ENCODE measurements at regions not wholly inside any gene's neighbourhood (a gene's known extent, or its start where the extent isn't known, plus 50 kb on each side); places are given as distances from the start of the nearest gene placed in this dataset.

DNA sequence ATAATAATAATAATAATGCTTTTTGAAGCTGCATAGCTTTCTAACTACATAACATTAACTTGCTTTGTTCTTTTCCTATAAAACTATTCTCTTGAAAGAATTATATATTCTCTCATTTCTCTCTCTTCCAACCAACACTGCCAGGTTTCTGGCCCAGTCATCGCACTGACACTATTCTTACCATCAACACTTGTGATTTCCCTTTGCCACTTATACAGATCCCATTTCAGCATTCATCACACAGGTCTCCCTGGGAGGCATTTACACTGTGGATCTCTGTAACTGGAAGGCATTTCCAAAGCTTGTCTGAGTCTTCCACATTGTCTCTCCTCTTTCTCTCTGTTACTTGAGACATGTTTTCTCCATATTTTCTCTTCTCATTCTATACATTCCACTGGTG, 777.8 kb upstream of the ACO1 start:
- DNase-seq, result peak; percentile 15

DNA sequence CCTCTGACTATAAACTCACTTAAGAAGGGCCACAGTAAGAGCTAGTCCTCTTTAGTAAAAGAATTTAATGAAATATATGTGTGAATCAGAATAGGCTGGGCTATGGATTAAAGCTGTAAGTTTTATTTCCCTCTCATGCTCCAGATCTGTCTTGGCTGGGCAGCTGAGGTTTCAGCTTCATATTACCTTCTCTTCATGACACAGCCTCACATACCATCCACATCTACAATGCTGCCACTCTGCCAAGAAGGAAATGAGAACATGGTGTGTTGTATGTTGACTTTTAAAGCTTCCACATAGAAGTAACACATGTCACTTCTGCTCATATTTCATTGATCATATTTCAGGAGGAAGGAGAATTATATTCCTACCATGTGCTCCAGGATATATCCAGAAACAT, 776.0 kb upstream of the ACO1 start:
- DNase-seq, result peak; percentile 46

DNA sequence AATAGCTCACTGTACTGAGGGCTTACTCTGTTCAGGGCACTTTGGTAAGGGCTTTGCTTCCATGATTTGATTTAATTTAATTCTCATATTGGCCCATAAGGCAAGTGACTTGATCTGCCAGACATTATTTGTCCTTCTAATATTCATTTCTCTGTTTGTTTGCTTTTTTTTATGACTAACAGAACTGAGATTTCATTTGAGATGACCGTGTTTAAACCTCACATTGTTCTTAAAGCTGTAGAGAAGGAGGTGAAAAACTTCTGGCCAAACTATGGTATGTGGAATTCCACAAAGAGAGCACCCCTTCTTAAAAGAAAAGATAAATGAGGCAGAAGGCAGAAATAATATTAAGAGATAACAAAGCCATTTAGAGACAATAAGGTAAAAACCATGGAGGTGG, 775.6 kb upstream of the ACO1 start:
- DNase-seq, result no peak

GRCh38 chr9:31612336-31613030, 772.0 kb upstream of the ACO1 start:
- no peak for DNase-seq

DNA sequence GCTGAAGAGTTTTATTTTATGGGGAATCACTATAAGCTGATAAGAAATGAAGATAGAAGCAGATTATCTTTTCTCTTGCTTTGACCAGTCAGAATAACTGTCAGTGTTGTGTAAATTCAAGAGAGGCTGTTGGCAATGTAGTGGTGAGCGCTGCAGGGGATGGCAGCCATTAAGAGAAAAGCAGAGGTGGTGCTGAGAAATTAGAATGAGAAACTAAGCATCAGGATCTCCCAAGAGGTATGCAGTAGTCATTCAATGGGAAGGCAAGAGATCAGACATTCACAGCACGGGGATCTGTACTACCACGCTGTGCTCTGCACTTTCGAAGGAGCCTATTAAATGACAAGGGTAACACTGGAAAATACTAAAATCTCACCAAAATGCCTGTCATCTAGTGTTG, 768.5 kb upstream of the ACO1 start:
- DNase-seq, result no peak

DNA sequence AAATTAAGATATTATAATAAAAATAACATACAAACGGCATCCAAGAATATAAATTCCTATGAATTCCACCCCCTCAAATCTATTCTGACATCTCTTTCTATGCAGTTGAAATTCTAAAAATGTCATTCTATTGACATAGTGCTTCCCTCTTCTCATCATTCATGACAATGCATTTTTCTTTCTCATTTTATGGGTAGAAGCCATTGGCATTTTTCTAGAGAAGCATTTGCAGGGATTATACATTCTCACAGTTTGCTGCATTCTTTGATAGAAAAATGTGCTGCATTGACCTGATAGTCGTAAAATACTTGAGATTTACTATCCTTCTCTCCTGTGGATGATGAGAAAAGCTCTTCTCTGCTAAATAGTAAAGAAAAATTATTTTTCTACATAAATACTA, 760.9 kb upstream of the ACO1 start:
- DNase-seq, result no peak

DNA sequence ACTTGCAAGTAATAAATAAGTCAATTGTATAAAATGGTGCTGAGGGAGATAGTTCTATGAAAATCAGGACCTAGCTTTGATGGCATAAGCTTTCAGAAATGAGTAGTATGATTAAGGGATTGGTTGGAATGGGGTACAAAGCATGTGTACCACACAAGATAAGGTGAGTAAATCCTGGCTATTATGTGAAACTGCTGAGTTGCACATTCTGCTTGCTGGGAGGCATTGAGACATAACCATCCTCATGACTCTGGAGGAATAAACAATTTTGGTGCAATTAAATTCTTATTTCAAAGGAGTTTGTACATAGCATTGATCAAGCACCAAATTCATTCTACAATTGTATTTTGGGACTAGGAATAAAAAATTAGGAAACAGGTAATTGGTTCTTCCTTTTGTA, 755.2 kb upstream of the ACO1 start:
- DNase-seq, result no peak

DNA sequence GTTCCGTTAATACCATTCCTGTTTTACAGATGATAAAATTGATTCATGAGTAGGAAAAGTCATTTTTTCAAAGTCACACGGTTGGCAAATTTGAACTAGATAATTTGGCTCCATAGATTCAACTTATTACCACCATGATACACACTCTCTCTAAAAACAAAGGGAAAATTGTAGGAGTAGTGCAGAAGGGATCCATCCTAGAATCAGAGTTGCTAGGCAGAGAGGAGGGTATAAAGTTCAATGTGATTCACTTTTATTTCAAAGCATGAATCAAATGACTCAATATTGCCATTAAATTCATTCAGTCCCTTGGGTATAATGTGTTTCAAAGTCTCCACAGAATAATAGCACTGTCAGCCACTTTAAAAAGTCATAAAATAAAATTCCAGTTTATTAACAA, 747.2 kb upstream of the ACO1 start:
- DNase-seq, result no peak

GRCh38 chr9:31637861-31638260, 746.6 kb upstream of the ACO1 start:
- no peak for DNase-seq

GRCh38 chr9:31639451-31639850, 745.0 kb upstream of the ACO1 start:
- DNase-seq, result no peak

GRCh38 chr9:31669311-31669710, 715.1 kb upstream of the ACO1 start:
- no peak for DNase-seq

DNA sequence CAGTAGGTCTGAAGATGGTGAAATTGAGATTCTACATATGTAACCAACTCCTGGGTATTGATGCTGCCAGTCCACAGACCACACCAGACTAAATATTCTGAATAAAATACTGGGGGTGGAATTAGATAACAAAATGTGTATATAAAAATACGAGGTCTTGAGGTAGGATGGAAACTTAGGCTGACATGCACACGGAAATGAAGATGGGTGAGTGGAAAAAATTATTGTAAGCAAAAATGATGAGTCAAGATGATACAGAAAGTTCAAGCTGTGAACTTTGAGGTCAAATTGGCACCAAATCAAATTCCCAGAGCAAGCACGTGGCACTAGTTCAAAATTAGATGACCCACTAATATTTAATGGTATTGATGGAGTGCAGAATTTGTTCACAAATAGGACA, 713.4 kb upstream of the ACO1 start:
- no peak for DNase-seq

- DNase-seq, result no peak
Observed at GRCh38 chr9:31674264-31674663, 710.2 kb upstream of the ACO1 start.

- no peak for DNase-seq
Observed at GRCh38 chr9:31677415-31677814, 707.0 kb upstream of the ACO1 start.

DNA sequence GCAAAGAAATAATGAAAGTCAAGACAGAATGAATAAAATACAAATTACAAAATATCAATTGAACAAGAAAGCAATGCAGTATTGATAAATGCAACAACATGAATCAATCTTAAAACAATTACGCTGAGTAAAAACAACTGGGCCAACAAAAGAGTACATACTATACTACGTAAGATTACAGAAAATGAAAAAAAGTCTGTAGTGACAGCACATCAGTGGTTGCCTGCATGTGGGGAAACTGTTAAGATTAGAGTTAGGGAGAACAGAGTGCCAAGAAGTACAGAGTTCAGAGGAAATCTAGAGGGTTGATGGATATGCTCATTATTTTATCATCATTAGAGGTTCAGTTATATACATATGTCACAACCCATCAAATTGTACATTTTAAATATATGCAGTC, 706.6 kb upstream of the ACO1 start:
- DNase-seq, result no peak

DNA sequence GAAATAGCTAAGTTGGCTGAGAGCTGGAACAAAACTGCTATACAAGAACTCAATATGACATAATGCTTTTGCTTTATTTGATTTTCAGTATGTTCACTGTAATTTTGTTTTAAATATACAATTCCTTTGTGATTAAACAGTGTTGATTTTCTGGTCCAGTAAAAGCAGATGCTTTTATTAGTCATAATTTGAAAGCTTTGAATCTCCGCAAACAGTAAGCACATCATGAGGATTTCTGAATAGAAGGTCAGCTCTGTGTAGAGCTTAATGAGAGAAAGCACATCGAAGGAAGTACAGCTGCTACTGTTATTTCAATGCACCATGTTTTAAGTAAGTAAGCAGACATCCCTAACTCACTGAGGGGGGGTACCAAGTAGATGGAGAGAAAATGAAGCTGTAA, 701.3 kb upstream of the ACO1 start:
- peak; percentile 61 for DNase-seq

DNA sequence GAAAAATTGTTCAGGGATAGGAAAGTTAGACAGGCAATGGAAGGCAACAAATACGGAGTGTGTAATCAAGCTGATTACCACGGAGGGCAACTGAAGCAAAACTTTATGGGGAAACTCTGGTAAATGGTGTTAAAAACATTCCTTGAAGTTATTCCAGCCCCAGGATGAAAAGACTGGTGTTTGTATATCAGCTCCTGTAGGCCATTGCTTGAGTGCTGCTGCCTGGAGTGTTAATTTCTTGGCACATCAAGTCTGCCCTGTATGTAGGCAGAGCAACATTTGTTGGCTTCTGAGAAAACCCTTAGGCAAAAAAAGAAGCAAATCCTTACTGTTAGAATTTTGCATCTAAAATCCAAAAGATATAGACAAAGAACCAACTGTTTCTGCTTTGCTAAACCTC, 686.5 kb upstream of the ACO1 start:
- no peak for DNase-seq

GRCh38 chr9:31699836-31700235, 684.6 kb upstream of the ACO1 start:
- DNase-seq, result no peak

- DNase-seq, result no peak
Observed at GRCh38 chr9:31700252-31701045, 684.0 kb upstream of the ACO1 start.

DNA sequence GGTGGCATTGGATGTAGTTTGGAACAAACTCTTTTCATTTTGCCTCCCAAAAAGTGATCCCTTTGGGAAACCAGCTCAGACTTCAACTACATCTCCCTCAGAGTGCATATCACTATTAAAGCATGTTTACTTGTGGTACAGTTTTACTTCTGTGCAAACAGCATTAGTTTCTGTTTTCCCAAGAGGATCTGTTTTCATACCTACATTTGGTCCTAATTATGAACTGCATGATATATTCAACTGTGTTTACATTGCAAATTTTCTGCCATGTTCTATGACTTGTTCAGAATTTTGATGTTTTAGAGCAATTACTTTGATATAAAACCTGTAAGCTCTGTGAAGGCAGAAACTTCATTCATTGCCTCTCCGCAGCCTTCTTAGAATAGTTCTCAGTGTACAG, 681.5 kb upstream of the ACO1 start:
- no peak for DNase-seq

DNA sequence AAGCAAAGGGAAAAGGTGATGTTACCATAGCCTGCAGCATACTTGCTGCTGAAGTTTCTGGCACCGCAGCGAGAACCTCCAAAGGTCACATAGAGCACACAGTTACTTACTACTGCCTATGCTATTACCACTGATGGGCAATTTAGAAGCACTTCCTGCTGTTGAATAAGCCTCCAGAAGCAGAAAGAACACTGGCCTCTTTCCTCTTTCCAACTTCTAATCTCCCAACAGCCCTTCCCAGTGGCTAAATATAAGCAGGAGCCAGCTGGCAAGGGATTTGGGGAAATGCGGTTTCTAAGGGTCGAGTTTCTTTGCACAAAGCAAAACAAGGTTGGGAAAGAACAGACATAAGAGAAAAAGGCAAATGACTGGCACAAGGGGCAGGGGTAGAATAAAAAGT, 669.2 kb upstream of the ACO1 start:
- peak; percentile 76 for DNase-seq

DNA sequence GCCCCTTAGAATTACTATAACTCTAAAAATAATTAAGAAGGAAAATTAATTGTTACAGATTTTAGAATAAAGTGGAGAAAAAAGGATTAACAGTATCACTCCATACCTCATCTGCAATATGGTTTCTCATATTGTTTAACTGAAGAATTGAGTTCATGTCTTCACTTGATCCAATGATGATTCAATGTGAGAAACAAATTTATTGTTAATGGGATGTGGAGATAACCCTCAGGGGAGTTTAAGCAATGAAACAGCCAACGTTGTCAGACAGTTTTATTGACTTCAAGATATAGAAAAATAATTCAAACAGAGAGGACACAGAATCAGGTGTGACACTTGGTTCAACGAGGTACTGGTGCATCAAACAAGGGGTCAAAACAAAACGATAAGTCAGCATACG, 665.2 kb upstream of the ACO1 start:
- no peak for DNase-seq

GRCh38 chr9:31730398-31730797, 654.0 kb upstream of the ACO1 start:
- DNase-seq, result no peak

DNA sequence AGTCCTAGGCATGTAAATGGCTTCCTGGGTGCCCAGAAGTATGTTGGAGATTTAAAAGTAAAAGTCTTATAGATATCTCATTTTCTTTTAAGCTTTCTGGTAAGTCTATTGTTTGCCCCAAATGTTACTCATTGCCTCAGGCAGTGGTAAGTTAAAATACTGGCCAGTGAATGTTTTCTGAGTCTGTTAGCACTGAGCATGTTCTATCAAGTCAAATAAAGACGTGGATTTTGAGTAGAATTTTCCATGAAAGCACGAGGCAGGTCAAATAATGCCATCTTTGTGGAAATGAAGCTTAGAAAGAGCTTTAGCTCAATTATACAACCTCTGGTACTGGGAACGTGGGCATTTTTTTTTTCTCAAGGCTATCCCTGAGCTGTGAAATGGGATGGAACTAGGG, 651.3 kb upstream of the ACO1 start:
- DNase-seq, result no peak

All from tongue (tissue), 1 donor.